C4-2B (cell line): ENCODE measurements at regions not wholly inside any gene's neighbourhood (a gene's known extent, or its start where the extent isn't known, plus 50 kb on each side); places are given as distances from the start of the nearest gene placed in this dataset.

Source experiments
- CTCF ChIP-seq: fragments of 450-650 bp; conservative IDR thresholded peaks from 2 replicates; pipeline ENCODE4 v1.5.1; 2017; ENCODE audit warnings: mild to moderate bottlenecking
- ZFX ChIP-seq: fragments of 450-650 bp; IDR thresholded peaks from 2 replicates; pipeline ENCODE4 v1.6.1; 2017

- TF ChIP-seq CTCF (no peak), ZFX (no peak)
These were observed 162.0 kb upstream of the S1PR3 start for GRCh38 chr9:88829276-88829675.
